Lung (tissue), 11 donors: ENCODE measurements at regions not wholly inside any gene's neighbourhood (a gene's known extent, or its start where the extent isn't known, plus 50 kb on each side); places are given as distances from the start of the nearest gene placed in this dataset.

ENCODE experiments used
- ATAC-seq: fragments of 200-7000 bp; cut with Tn5 transposase; one replicate; pipeline ENCODE4 v1.9.1; 2020; ENCODE audit warnings: moderate number of reproducible peaks; ENCODE audit not compliant: insufficient read depth, low FRiP score
- DNase-seq, 3 donors: peaks; one replicate each; pipeline ENCODE4 v3.0.0-alpha.2; 2013 to 2017
- H3K27ac ChIP-seq, 2 donors: one replicate each; pipeline ENCODE4 v1.5.1; 2013; ENCODE audit warnings: mild to moderate bottlenecking in 2 of 2, moderate library complexity in 2 of 2, control low read depth in 1 of 2, inconsistent platforms in 1 of 2, low read depth in 1 of 2, low read length in 1 of 2
- H3K27me3 ChIP-seq, 3 donors: one replicate each; pipeline ENCODE4 v1.5.1; 2013; ENCODE audit warnings: low read length in 2 of 3; ENCODE audit not compliant: control insufficient read depth in 3 of 3, insufficient read depth in 3 of 3
- H3K36me3 ChIP-seq, 4 donors: one replicate each; pipeline ENCODE4 v1.5.1; 2013; ENCODE audit warnings: low read length in 4 of 4, mild to moderate bottlenecking in 1 of 4, moderate library complexity in 1 of 4; ENCODE audit not compliant: control insufficient read depth in 4 of 4, insufficient read depth in 4 of 4
- H3K4me1 ChIP-seq, 5 donors: one replicate each; pipeline ENCODE4 v1.5.1; 2013; ENCODE audit warnings: low read length in 5 of 5, mild to moderate bottlenecking in 2 of 5, moderate library complexity in 1 of 5; ENCODE audit not compliant: control insufficient read depth in 5 of 5, insufficient read depth in 5 of 5
- H3K4me3 ChIP-seq: one replicate; pipeline ENCODE4 v1.5.1; 2013; ENCODE audit warnings: mild to moderate bottlenecking, control low read depth, moderate library complexity
- H3K9ac ChIP-seq, 2 donors: one replicate each; pipeline ENCODE4 v1.5.1; 2013; ENCODE audit warnings: low read length in 2 of 2, control low read depth in 1 of 2; ENCODE audit not compliant: insufficient read depth in 1 of 2
- H3K9me3 ChIP-seq, 4 donors: one replicate each; pipeline ENCODE4 v1.5.1; 2013; ENCODE audit warnings: low read length in 3 of 4, mild to moderate bottlenecking in 1 of 4, moderate library complexity in 1 of 4; ENCODE audit not compliant: control insufficient read depth in 4 of 4, insufficient read depth in 3 of 4
- WGBS, 2 donors: extraction: QIAGEN DNeasy Blood & Tissue Kit; methylation state at CpG; one replicate each; pipeline ENCODE4 v1.1.7; 2013; 5-methylcytosine and 5-hydroxymethylcytosine counted together
- TF ChIP-seq, protein P1 (sequence below): IDR thresholded peaks from 2 replicates; pipeline ENCODE4 v1.5.1; 2012; ENCODE audit warnings: mild to moderate bottlenecking; ENCODE audit errors: control extremely low read depth, extremely low read depth
- donor health status: control.
- donor health status: control.
- donor health status: Bipolar disorder and iron deficiency.
- donor health status: healthy.
- donor health status: DM: yes; HTN: yes; CAD: no.

DNA sequence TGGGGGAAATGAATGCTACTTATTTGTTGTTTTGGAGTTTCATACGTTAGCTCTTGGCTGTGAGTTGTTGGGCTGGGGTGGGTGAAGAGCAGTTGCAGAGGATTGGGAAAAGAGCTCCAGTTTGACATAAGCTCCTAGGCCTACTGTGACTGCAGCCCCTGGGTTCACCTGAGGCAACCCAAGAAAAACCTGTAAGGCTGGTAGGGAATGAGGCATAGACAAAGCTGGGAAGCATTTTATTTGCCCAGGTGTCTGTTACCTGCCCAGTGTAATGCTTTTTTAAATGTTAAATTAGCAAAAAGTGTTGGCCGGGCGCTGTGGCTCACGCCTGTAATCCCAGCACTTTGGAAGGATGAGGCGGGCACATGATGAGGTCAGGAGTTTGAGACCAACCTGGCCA lies 160.0 kb downstream of the FHIP1A start:
- no peak for DNase-seq
- TF ChIP-seq, protein P1, sequence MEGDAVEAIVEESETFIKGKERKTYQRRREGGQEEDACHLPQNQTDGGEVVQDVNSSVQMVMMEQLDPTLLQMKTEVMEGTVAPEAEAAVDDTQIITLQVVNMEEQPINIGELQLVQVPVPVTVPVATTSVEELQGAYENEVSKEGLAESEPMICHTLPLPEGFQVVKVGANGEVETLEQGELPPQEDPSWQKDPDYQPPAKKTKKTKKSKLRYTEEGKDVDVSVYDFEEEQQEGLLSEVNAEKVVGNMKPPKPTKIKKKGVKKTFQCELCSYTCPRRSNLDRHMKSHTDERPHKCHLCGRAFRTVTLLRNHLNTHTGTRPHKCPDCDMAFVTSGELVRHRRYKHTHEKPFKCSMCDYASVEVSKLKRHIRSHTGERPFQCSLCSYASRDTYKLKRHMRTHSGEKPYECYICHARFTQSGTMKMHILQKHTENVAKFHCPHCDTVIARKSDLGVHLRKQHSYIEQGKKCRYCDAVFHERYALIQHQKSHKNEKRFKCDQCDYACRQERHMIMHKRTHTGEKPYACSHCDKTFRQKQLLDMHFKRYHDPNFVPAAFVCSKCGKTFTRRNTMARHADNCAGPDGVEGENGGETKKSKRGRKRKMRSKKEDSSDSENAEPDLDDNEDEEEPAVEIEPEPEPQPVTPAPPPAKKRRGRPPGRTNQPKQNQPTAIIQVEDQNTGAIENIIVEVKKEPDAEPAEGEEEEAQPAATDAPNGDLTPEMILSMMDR, result no peak
- 94 to 96% methylated on average over 5 of the region's 5 CpGs for WGBS, 2 donors

DNA sequence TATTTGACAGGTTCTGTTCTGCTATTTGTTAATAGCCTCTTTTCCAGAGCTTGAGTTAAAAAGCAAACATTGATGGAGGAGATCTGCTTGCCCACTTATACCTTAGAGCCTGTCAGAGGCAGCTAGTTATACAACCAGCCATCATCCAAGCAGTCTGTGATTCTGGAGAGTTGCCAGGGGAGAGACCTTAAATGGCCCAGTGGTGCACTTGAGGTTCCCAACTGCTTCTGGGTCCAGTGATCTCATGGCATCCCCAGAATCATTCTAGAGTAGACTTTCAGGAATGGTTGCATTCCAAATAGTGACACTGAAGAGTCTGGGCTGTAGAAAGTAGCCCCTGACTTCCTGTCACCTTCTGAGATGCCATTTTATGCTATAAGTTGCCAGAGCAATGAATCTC lies 160.7 kb downstream of the FHIP1A start:
- no peaks in the 10 kb centered on the region for H3K27me3 ChIP-seq
- no peaks in the 10 kb centered on the region for H3K36me3 ChIP-seq
- DNase-seq (peak; percentile 34 to 60 (median 38)), ATAC-seq (no peak)
- no peak overlapping the region for H3K9ac ChIP-seq
- TF ChIP-seq, protein P1, result no peak
- H3K27ac ChIP-seq, result no peak overlapping the region
- no peak overlapping the region for H3K4me3 ChIP-seq
- H3K9me3 ChIP-seq, result no peaks in the 10 kb centered on the region
- no peaks in the 10 kb centered on the region for H3K4me1 ChIP-seq

More for the DNA sequence above, 160.0 kb downstream of the FHIP1A start:
- H3K4me1 ChIP-seq, result no peaks in the 10 kb centered on the region
- no peaks in the 10 kb centered on the region for H3K9me3 ChIP-seq
- no peak overlapping the region for H3K4me3 ChIP-seq
- no peaks in the 10 kb centered on the region for H3K36me3 ChIP-seq
- no peaks in the 10 kb centered on the region for H3K27me3 ChIP-seq
- ATAC-seq, result no peak
- H3K9ac ChIP-seq, result no peak overlapping the region
- H3K27ac ChIP-seq, result no peak overlapping the region

DNA sequence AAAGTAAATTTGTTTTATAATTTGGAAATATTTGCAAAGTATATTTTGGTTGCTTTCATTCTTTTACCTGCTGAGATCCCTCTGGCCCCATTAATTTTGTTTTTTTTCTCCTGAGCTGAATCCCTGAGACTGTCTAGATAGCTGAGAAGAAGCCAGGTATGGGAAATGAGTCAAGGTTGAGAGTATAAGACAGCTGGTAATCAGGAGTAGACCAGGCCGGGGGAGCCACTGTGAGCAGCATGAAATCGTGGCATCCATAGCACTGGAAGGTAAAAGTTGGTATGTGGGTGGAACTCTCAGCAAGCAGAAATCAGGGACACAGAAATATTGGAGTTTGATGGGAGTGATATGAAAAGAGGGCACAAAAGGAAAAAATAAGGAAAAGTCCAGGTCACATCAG lies 164.5 kb downstream of the FHIP1A start:
- Histone ChIP-seq H3K4me1 (peaks cover 0 to 2% (median 0%) of the 10 kb centered on the region in 5 donors), H3K4me3 (no peak overlapping the region), H3K9ac (no peak overlapping the region), H3K9me3 (no peaks in the 10 kb centered on the region), H3K36me3 (no peaks in the 10 kb centered on the region), H3K27me3 (no peaks in the 10 kb centered on the region), H3K27ac (no peak overlapping the region)
- WGBS, 2 donors, result 94 to 95% methylated on average over 2 of the region's 2 CpGs
- ATAC-seq (no peak), DNase-seq (no peak)
- TF ChIP-seq, protein P1, result no peak

DNA sequence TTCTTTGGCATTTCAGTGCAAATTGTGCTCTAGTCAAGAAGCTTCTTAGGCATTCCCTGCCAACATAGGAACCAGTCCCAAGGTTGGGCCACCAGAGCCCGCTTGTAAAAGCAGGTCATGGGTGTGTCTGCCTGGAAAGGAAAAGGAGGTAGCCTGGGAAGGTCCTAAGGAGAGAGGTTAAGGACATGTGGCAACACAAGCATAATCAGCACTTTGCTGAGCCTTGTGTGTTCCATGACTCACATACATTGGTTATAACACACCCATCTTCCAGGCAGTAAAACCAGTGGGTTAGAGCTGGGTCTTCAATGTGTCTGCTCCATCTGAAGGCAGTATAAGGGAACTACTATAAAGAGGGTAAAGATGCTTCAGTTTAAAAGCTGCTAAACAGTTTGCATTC lies 165.0 kb downstream of the FHIP1A start:
- H3K27me3 ChIP-seq, result no peaks in the 10 kb centered on the region
- 78 to 86% methylated on average over 1 of the region's 1 CpG for WGBS, 2 donors
- no peak for ATAC-seq
- no peak overlapping the region for H3K9ac ChIP-seq
- no peak overlapping the region for H3K27ac ChIP-seq
- no peaks in the 10 kb centered on the region for H3K9me3 ChIP-seq
- H3K4me1 ChIP-seq, result peaks cover 0 to 2% (median 0%) of the 10 kb centered on the region in 5 donors
- no peak overlapping the region for H3K4me3 ChIP-seq
- H3K36me3 ChIP-seq, result no peaks in the 10 kb centered on the region
- TF ChIP-seq, protein P1, result no peak
- DNase-seq, result no peak
